ENCODE measurements at regions not wholly inside any gene's neighbourhood (a gene's known extent, or its start where the extent isn't known, plus 50 kb on each side); places are given as distances from the start of the nearest gene placed in this dataset.
"Not testable (repeated sequence)": the region's sequence is repeated elsewhere in the genome, so short reads cannot be mapped to it uniquely, and the experiment has no call there.

DNA sequence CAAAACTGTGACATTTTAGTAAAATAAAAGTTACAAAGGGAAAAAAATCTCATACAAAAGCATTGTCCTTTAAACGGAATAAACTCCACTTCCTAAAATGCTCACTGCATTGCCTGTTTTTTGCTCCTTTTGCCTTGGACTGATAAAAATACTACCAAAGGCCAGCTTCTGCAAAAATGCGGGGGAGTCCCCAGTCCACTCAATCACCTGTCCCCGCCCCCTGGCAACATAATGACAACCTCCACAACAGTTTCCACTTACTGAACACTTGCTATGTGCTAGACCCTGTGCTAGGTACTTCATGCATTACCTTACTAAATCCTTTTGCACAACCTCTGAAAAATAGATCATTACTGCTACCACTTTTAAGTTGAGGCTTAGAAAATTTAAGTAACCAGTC, 172.7 kb upstream of the CCL2 start:
- DNase-seq (ENCODE audit: low read depth), result no peak

GRCh38 chr17:34089042-34089441, 166.0 kb upstream of the CCL2 start:
- not testable (repeated sequence) for DNase-seq (ENCODE audit: low read depth)

GRCh38 chr17:34090593-34090992, 164.5 kb upstream of the CCL2 start:
- DNase-seq (ENCODE audit: low read depth), result no peak

- no peak for DNase-seq (ENCODE audit: low read depth)
These were observed 163.1 kb upstream of the CCL2 start for GRCh38 chr17:34091975-34092374.

DNA sequence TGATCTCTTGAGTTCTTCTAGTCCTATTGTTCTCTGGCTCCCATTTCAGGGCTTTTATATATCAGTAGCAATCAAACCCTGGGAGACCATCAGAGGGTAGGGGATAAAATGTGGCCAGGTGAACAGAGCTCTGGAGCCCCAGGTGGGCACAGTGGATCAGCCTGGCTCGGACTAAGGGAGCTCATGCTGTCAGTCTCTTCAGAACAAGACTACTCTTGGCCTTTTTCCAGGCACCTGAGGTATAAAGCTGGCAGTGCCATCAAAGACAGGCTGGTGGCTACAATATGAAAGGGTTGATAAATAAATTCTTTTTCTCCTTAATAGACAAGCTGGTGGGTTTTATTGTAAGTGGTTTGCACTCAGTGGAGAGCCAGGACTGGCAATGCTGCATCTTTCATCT, 160.0 kb upstream of the CCL2 start:
- DNase-seq (ENCODE audit: low read depth), result no peak

DNA sequence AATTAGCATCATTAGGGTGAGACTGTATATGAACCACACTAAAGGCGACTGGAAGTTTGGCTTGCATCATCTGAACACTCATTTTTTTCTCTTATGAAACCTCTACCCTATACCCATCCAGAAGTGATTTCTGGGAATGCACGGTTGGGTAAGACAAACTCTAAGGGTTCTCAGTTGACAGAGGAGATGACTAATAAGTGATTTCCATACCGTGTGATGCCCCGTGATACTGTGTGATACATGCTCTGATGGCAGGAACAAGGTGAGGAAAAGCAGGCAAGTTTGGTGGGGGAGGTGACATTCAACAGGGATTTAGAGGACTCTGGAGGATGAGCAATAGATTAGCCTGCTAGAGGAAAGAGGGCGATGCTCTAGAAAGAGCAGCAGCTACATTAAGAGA, 156.4 kb upstream of the CCL2 start:
- DNase-seq (ENCODE audit: low read depth), result no peak

- DNase-seq (ENCODE audit: low read depth), result no peak
These were observed 155.1 kb upstream of the CCL2 start for GRCh38 chr17:34099859-34100515.

DNA sequence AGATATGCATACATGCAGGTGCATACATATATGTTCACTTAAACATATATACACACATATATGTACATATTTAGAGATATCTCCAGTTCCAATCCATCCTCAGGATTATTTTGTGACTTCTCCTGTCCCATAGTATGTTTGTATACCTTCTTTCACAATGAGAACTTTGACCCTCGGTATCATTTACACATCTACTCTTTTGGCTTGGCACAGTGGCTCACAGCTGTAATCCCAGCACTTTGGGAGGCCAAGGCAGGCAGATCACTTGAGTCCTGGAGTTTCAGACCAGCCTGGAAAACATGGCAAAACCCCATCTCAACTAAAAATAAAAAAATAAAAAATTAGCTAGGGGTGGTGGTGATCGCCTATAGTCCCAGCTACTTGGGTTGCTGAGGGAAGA, 148.1 kb upstream of the CCL2 start:
- DNase-seq (ENCODE audit: low read depth), result no peak

DNA sequence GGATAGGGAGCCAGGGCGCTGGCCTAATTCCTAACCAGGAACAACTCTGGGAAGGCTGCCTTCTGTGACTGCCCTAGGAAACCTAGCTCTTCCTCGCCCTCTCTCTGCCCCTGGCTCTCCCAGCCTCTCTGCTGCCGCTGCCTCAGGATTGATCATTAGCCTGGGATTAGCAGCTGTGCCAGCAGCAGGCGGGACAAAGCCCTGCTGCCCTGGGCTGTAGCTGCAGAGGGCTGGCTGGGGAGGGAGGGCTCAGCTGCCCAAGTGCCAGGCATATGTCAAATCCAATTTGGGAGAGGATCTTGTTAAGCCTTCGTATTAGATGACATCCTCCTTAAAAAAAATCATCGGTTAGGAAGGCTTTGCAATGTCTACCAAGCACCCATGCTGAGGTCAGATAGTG, 144.8 kb upstream of the CCL2 start:
- no peak for DNase-seq (ENCODE audit: low read depth)

DNA sequence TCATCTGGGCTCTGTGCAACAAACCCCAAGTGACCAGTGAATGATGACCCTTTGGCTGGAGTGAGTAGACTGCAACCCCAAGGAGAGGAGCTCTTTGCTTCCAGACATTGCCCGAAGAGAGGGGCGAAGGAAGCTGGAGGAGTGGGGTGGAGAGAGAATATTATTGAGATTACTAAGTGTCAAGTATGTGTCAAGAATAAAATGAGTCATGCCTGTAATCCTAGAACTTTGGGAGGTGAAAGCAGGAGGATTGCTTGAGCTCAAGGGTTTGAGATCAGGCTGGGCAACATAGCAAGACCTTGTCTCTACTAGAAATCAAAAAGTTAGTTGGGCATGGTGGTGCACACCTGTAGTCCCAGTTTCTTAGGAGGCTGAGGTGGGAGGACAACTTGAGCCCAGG, 142.0 kb upstream of the CCL2 start:
- DNase-seq (ENCODE audit: low read depth), result no peak

DNA sequence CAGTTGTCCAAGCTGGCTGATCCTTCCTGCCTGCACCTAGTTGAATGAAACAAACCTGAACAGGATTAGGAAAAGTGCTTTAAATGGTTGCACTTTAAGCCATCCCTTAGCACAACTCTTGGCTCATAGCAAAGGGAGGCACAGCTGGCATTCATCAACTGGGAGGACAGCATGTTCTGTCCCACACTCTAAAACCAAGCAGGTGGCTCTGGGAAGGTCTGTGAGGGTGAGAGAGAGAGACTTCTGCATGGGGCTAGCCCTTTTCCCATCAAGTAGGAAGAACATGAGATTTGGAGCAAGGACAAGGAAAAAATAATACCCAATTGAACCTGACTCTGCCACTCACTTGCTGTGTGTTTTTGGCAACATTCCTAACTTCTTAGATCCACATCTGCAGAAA, 140.9 kb upstream of the CCL2 start:
- DNase-seq (ENCODE audit: low read depth), result no peak

- no peak for DNase-seq (ENCODE audit: low read depth)
These were observed 138.8 kb upstream of the CCL2 start for GRCh38 chr17:34116306-34116705.

DNA sequence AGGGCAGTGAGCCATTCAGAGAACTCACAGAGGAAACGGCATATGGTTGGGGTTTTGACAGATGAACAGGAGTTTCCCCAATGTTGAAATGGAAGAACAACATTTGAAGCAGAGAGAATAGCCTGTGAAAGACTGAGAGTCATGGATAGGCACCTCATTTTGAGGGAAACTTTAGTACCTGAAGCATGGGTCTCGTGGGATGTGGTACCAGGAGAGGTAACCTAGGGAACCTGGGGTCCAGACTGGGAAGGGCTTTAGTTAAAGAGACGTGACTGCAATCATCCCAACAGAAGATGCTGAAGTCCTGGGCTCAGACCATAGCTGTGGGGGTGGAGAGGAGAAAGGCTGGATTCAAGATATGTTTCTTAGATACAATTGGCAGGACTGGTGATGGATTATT, 137.8 kb upstream of the CCL2 start:
- DNase-seq (ENCODE audit: low read depth), result no peak

DNA sequence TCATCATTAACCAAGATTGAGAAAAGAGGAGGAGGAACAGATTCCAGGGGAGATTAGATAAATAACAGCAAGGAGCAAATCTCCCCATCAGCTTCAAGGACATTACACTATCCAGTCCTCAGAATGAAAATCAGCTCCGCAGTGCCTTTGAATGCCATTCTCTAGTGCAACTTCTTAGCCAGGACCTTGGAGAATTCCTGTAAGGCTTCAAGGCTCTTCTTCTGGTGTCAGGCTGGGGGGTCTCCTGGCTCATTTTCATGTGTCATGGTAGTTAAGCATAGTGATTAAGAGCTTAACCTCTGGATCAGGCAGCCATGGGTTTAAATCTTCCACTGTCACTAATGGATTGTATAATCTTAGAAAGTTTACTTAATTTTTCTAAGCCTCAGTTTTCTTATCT, 137.3 kb upstream of the CCL2 start:
- no peak for DNase-seq (ENCODE audit: low read depth)

DNA sequence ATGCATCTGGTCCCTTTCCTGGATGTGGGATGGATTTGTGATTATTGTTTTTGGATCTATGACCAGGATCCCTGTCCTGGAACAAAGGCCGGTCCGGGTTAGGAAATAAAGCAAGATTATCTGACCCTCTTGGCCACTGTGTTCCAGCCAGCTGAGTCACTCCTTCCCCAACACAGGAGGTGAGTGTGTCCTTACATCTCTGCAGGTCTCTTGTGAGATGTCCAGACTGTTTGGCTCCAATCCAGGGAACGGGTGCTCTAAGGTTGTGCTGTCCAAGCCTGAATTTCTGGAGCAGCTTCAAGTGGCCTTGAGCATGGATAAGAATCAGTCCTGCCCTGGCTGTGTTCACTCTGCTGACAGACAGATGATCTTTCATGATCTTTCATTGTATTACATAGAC, 136.5 kb upstream of the CCL2 start:
- no peak for DNase-seq (ENCODE audit: low read depth)

DNA sequence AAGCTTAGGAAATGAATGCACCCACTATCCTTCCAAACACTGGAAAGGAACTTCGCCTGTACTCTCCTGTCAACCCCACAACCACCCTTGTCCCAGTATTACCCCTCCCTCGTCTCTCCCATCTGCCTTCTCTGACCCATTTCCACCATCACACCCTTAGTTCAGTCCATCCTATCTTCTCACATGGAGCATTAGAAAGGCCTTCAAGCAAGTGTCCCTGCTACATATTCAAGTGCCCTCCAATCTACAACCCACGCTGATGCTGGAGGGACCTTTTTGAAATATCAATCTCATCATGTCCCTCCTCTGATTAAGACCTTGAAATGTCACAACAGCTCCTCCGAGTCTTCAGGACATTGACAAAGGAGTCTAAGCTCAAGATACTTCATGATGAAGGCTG, 133.8 kb upstream of the CCL2 start:
- no peak for DNase-seq (ENCODE audit: low read depth)

- DNase-seq (ENCODE audit: low read depth), result no peak
These were observed 132.6 kb upstream of the CCL2 start for GRCh38 chr17:34122515-34122914.

DNA sequence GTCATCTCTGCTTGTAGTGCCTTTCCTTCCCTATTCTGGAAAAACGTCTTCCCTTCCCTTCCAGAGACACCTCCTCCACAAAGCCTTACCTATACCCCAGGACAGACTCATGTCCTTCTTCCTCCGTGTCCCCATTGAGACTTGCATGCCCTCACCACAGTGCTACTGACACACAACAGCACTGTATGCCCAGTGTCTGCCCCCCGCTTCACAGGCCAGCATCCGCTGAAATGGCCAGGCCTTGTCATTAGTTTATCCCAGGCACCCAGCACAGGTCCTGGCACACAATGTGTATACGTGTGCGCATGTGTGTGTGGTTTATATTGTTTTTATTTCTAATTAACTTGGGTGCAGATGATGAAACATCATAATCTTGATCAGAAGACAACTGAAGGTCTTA, 130.1 kb upstream of the CCL2 start:
- DNase-seq (ENCODE audit: low read depth), result no peak

DNA sequence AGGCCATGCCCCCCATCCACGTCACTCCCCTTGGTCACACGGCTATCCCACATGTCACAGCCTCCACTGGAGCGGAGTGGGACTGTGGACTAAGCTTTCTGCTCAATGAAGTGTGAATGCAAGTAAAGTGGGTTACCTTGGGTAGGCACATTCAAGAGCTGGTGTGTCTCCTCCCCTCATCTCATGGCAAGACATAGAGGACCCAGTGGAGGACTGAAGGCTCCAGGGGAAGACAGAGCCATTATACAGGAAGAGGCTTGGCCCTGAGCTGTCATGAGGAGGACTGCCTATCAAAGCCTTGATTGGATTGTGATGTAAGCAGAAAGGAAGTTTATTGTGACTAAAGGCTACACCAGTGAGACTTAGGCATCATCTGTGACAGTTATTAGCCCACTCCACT, 129.2 kb upstream of the CCL2 start:
- no peak for DNase-seq (ENCODE audit: low read depth)

- DNase-seq (ENCODE audit: low read depth), result no peak
These were observed 128.6 kb upstream of the CCL2 start for GRCh38 chr17:34126496-34126895.

DNA sequence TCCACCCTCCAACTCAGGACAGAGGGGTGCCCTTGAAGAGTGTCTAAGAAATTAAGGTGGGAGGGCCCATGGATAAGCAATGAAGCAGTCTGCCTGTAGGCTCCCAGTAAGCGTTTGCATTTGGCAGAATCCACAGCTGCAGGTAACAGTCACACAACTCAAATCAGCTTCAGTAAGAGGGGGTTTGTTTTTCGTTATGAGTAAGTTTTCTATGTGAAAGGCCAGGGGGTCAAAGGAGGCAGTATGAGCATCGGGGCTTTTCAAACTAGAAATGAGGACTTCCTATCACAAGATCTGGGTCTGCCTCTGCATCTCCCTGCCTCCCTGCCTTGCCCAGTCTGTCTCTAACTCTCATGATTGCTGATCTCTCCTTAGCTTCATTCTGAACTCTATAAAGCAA, 128.1 kb upstream of the CCL2 start:
- DNase-seq (ENCODE audit: low read depth), result no peak

DNA sequence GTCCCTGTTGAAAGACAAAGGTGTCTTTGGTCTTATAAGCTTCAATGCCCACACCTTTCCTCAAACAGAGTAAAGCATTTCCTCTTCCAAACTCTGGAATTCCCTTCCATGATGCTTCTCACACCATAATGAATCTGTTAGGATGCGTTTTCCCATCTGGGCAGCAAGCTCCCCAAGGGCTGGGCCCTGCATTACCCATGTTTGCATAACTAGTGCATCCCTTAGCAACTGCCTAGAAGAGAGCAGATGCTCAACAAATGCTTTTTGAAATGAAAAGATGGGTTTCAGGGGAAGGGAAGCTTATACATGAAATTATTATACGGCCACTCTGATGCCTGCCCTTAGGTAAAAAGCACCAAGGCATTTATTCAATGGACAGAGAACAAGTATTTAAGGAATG, 124.5 kb upstream of the CCL2 start:
- no peak for DNase-seq (ENCODE audit: low read depth)

DNA sequence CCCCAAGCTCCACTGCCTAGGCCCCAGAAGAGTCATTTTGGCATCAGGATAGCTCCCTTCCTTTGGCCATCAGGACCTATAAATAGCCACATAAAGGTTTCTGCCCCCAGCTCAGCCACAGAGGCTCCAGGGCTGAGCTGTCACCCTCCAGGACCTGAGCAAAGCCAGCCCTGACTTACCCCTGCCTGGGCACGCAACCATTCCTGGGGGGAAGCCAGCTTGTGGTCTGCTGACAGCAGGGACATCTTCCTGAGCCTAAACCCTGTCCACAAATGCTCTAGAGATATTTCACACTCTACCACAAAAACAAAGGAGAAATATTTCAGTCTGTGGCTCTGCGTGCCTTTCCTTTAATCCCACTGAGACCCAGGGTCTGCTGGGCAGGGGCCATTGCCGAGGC, 123.7 kb upstream of the CCL2 start:
- no peak for DNase-seq (ENCODE audit: low read depth)

DNA sequence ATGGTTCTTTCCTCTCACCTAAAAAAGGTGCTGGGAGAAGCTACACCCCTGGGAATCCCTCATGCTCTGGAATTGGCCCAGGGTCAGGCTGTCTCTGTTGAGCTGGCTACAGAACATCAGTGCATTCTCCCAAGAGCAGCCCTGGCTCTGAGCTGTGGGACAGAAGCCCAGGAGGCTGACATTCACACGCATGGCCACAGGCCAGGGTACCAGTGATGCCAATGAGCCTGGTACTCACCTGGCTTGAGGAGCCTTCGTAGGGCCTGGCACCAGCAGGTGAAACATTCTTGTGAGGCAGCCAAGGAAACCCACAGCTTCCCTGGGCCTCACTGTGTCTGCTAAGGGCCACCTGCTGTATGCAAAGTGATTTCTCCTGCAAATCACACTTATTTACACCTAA, 121.7 kb upstream of the CCL2 start:
- no peak for DNase-seq (ENCODE audit: low read depth)

- no peak for DNase-seq (ENCODE audit: low read depth)
These were observed 119.2 kb upstream of the CCL2 start for GRCh38 chr17:34135841-34136240.

Data from T-helper 22 cell (primary cell).